Esophagus muscularis mucosa (tissue), 4 donors: ENCODE measurements at regions not wholly inside any gene's neighbourhood (a gene's known extent, or its start where the extent isn't known, plus 50 kb on each side); places are given as distances from the start of the nearest gene placed in this dataset.

Experiments used
- DNase-seq: peaks from one replicate; pipeline ENCODE4 v3.0.0-alpha.2; 2017; ENCODE audit errors: extremely low spot score
- H3K27ac ChIP-seq, 4 donors: fragments of 200-600 bp; sonication (generic); replicated peaks in 1 of 4; 1 replicate in 3 of 4; 2 replicates in 1 of 4; pipeline ENCODE4 v1.5.1; 2016 to 2019; ENCODE audit warnings: mild to moderate bottlenecking in 1 of 4
- H3K27me3 ChIP-seq, 4 donors: fragments of 200-600 bp; sonication (generic); one replicate each; pipeline versions ENCODE4 v1.5.1 to v1.6.0; 2016 to 2019
- H3K36me3 ChIP-seq, 4 donors: fragments of 200-600 bp; sonication (generic); one replicate each; pipeline ENCODE4 v1.5.1; 2016 to 2019
- H3K4me1 ChIP-seq, 4 donors: fragments of 200-600 bp; sonication (generic); one replicate each; pipeline ENCODE4 v1.5.1; 2016 to 2019
- H3K4me3 ChIP-seq, 4 donors: fragments of 200-600 bp; sonication (generic); 1 replicate in 2 of 4; 2 replicates in 2 of 4; pipeline ENCODE4 v1.5.1; 2016 to 2019; ENCODE audit warnings: mild to moderate bottlenecking in 4 of 4, moderate library complexity in 1 of 4
- H3K9me3 ChIP-seq, 4 donors: fragments of 200-600 bp; sonication (generic); 1 replicate in 3 of 4; 2 replicates in 1 of 4; pipeline ENCODE4 v1.5.1; 2016 to 2019
- CTCF ChIP-seq, 3 experiments: fragments of 200-600 bp in 2 of 3; fragments of 450-650 bp in 1 of 3; sonication (generic) in 2 of 3; IDR thresholded peaks; one replicate each; pipeline ENCODE4 v1.5.1; 2017 to 2019; ENCODE audit warnings: antibody characterized with exemption in 3 of 3, mild to moderate bottlenecking in 2 of 3, moderate library complexity in 1 of 3
- EP300 ChIP-seq: sonication (generic); formaldehyde crosslinking; IDR thresholded peaks from one replicate; pipeline ENCODE4 v1.6.1; 2017; ENCODE audit warnings: antibody characterized with exemption
- POLR2A ChIP-seq: fragments of 450-650 bp; IDR thresholded peaks from one replicate; pipeline ENCODE4 v1.6.1; 2017; ENCODE audit warnings: antibody characterized with exemption, moderate library complexity, mild to moderate bottlenecking, low read depth
- POLR2AphosphoS5 ChIP-seq, 2 donors: sonication (generic); formaldehyde crosslinking; IDR thresholded peaks; one replicate each; pipeline ENCODE4 v1.6.1; 2017; ENCODE audit warnings: antibody characterized with exemption in 2 of 2
- WGBS: methylation state at CpG from one replicate; pipeline ENCODE4 v1.1.5; 2018; 5-methylcytosine and 5-hydroxymethylcytosine counted together
- intact Hi-C: fragments of 100-400 bp; cut with DNase I; formaldehyde crosslinking; loops from one replicate; pipeline ENCODE4 v1.15.1; 2023

- no peak overlapping the region for H3K27ac ChIP-seq
- no peaks in the 10 kb centered on the region for H3K36me3 ChIP-seq
- no peaks in the 10 kb centered on the region for H3K27me3 ChIP-seq
- peaks cover 0 to 7% (median 0%) of the 10 kb centered on the region in 4 donors for H3K4me1 ChIP-seq
- no peak for DNase-seq
- 31% methylated on average over 1 of the region's 1 CpG for WGBS
- H3K9me3 ChIP-seq: no peaks in the 10 kb centered on the region
- no peak for TF ChIP-seq EP300
- TF ChIP-seq CTCF (IDR thresholded peaks at IDR 0.05): no peak
- TF ChIP-seq POLR2A: no peak
- TF ChIP-seq POLR2AphosphoS5 (IDR thresholded peaks at IDR 0.05): no peak
- intact Hi-C loops: no loop called here
- H3K4me3 ChIP-seq: no peak overlapping the region
These were observed 538.2 kb upstream of the EYS start for GRCh38 chr6:66245231-66245630.

GRCh38 chr6:66238851-66239250, 531.8 kb upstream of the EYS start:
- intact Hi-C loops: no loop called here
- Histone ChIP-seq H3K36me3 (no peaks in the 10 kb centered on the region), H3K27me3 (no peaks in the 10 kb centered on the region), H3K4me1 (no peaks in the 10 kb centered on the region), H3K9me3 (no peaks in the 10 kb centered on the region), H3K4me3 (no peak overlapping the region), H3K27ac (no peak overlapping the region)
- no peak for TF ChIP-seq POLR2A
- no peak for TF ChIP-seq CTCF (IDR thresholded peaks at IDR 0.05)
- TF ChIP-seq POLR2AphosphoS5 (IDR thresholded peaks at IDR 0.05): no peak
- no peak for TF ChIP-seq EP300
- WGBS: 46% methylated on average over 2 of the region's 2 CpGs
- DNase-seq: no peak

GRCh38 chr6:66232890-66233289, 525.9 kb upstream of the EYS start:
- no peak for DNase-seq
- no peak overlapping the region for H3K27ac ChIP-seq
- TF ChIP-seq EP300 (no peak), POLR2AphosphoS5 (IDR thresholded peaks at IDR 0.05) (no peak), POLR2A (no peak)
- H3K4me3 ChIP-seq: no peak overlapping the region
- WGBS: 45% methylated on average over 2 of the region's 2 CpGs
- H3K4me1 ChIP-seq: no peaks in the 10 kb centered on the region
- H3K36me3 ChIP-seq: no peaks in the 10 kb centered on the region
- intact Hi-C loops: no loop called here
- H3K9me3 ChIP-seq: no peaks in the 10 kb centered on the region
- H3K27me3 ChIP-seq: no peaks in the 10 kb centered on the region

- intact Hi-C loops: no loop called here
- WGBS: 75% methylated on average over 3 of the region's 3 CpGs
- TF ChIP-seq CTCF (IDR thresholded peaks at IDR 0.05) (no peak), EP300 (no peak), POLR2AphosphoS5 (IDR thresholded peaks at IDR 0.05) (no peak), POLR2A (no peak)
- H3K27ac ChIP-seq: no peak overlapping the region
- H3K27me3 ChIP-seq: no peaks in the 10 kb centered on the region
- H3K4me1 ChIP-seq: peaks cover 0 to 8% (median 0%) of the 10 kb centered on the region in 4 donors
- no peaks in the 10 kb centered on the region for H3K9me3 ChIP-seq
- DNase-seq: no peak
- no peaks in the 10 kb centered on the region for H3K36me3 ChIP-seq
- H3K4me3 ChIP-seq: no peak overlapping the region
These were observed 523.6 kb upstream of the EYS start for GRCh38 chr6:66230591-66230990.

GRCh38 chr6:66226109-66226508, 519.1 kb upstream of the EYS start:
- 36% methylated on average over 2 of the region's 2 CpGs for WGBS
- intact Hi-C loops: no loop called here
- DNase-seq: no peak
- no peak overlapping the region for H3K27ac ChIP-seq
- peaks cover 0 to 8% (median 0%) of the 10 kb centered on the region in 4 donors for H3K4me1 ChIP-seq
- H3K36me3 ChIP-seq: no peaks in the 10 kb centered on the region
- no peak for TF ChIP-seq POLR2A
- no peak for TF ChIP-seq CTCF (IDR thresholded peaks at IDR 0.05)
- no peak for TF ChIP-seq EP300
- no peak for TF ChIP-seq POLR2AphosphoS5 (IDR thresholded peaks at IDR 0.05)
- no peak overlapping the region for H3K4me3 ChIP-seq
- H3K9me3 ChIP-seq: no peaks in the 10 kb centered on the region
- H3K27me3 ChIP-seq: no peaks in the 10 kb centered on the region
